ENCODE measurements at regions not wholly inside any gene's neighbourhood (a gene's known extent, or its start where the extent isn't known, plus 50 kb on each side); places are given as distances from the start of the nearest gene placed in this dataset.

DNA sequence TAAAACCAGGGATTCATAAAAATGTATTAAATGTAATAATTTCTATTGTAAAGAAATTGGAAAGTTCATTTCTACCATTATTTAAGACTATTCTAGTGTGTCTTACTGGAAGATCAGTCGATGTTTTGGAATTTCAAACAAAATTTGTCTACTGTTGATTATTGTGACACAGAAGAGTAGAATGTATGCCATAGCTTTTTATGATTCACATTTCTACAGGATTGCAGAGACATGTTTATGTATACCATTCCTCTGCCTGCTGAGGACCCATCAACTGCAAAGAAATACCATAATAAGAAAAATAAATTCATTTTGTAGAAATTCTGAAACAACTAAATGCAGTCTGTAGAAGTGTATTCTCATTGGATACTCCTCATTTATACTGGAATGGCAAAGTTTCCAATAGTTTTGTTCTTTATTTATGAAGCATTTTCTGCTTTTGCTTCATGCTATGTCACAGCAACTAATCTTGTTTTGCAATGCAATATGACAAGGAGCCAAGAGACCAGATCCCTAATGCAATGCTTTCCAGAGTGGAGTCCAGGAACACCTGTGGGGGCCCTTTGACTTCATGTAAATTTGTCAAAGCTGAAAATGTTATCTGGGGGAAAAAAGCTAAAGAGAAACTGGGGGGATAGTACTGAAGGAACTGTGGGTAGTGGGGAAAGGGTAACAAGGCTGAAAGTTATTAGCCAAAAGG is 172.9 kb upstream of the LRIG3 start:
- TF ChIP-seq, protein P1, sequence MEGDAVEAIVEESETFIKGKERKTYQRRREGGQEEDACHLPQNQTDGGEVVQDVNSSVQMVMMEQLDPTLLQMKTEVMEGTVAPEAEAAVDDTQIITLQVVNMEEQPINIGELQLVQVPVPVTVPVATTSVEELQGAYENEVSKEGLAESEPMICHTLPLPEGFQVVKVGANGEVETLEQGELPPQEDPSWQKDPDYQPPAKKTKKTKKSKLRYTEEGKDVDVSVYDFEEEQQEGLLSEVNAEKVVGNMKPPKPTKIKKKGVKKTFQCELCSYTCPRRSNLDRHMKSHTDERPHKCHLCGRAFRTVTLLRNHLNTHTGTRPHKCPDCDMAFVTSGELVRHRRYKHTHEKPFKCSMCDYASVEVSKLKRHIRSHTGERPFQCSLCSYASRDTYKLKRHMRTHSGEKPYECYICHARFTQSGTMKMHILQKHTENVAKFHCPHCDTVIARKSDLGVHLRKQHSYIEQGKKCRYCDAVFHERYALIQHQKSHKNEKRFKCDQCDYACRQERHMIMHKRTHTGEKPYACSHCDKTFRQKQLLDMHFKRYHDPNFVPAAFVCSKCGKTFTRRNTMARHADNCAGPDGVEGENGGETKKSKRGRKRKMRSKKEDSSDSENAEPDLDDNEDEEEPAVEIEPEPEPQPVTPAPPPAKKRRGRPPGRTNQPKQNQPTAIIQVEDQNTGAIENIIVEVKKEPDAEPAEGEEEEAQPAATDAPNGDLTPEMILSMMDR (conservative IDR thresholded peaks at IDR 0.05 in 1 of 2, IDR thresholded peaks at IDR 0.05 in 1 of 2; ENCODE audit: extremely low read depth in 1 of 2, insufficient read depth in 1 of 2, low read depth in 1 of 2, low read length in 2 of 2) = no peak
- TF ChIP-seq EZH2 (IDR thresholded peaks at IDR 0.05; ENCODE audit: borderline replicate concordance, low read length) = no peak

Data from mammary epithelial cell (primary cell).